ENCODE measurements at regions not wholly inside any gene's neighbourhood (a gene's known extent, or its start where the extent isn't known, plus 50 kb on each side); places are given as distances from the start of the nearest gene placed in this dataset.

- TF ChIP-seq MYC (IDR thresholded peaks at IDR 0.05; ENCODE audit: low read depth, low read length): no peak
- no peak for TF ChIP-seq CTCF (IDR thresholded peaks at IDR 0.05; ENCODE audit: low read depth, low read length)
- TF ChIP-seq MAX (IDR thresholded peaks at IDR 0.05; ENCODE audit: low read depth, low read length): no peak
- no peak for TF ChIP-seq POLR2A (IDR thresholded peaks at IDR 0.05; ENCODE audit: extremely low read depth, insufficient read length)
- H3K4me3 ChIP-seq (ENCODE audit: low read depth, low read length): no peak overlapping the region
- DNase-seq (ENCODE audit: low read depth): no peak
Measured at GRCh38 chr6:33955566-33955965, 151.8 kb upstream of the MLN start.

- no peak overlapping the region for H3K4me3 ChIP-seq (ENCODE audit: low read depth, low read length)
- TF ChIP-seq POLR2A (IDR thresholded peaks at IDR 0.05; ENCODE audit: extremely low read depth, insufficient read length): no peak
- TF ChIP-seq MAX (IDR thresholded peaks at IDR 0.05; ENCODE audit: low read depth, low read length): 0 out of 2 replicates have a peak, but pooled peaks have one; percentile 26
Measured at GRCh38 chr6:33954453-33954852, 150.7 kb upstream of the MLN start.

GRCh38 chr6:33953171-33953570 is 149.4 kb upstream of the MLN start:
- TF ChIP-seq MYC (IDR thresholded peaks at IDR 0.05; ENCODE audit: low read depth, low read length) (no peak), CTCF (IDR thresholded peaks at IDR 0.05; ENCODE audit: low read depth, low read length) (no peak), POLR2A (IDR thresholded peaks at IDR 0.05; ENCODE audit: extremely low read depth, insufficient read length) (no peak), MAX (IDR thresholded peaks at IDR 0.05; ENCODE audit: low read depth, low read length) (no peak)
- no peak overlapping the region for H3K4me3 ChIP-seq (ENCODE audit: low read depth, low read length)
- DNase-seq (ENCODE audit: low read depth): no peak

More at GRCh38 chr6:33954453-33954852, 150.7 kb upstream of the MLN start:
- DNase-seq (ENCODE audit: low read depth): peak; percentile 19

- H3K4me3 ChIP-seq (ENCODE audit: low read depth, low read length): no peak overlapping the region
- TF ChIP-seq POLR2A (IDR thresholded peaks at IDR 0.05; ENCODE audit: extremely low read depth, insufficient read length): no peak
- TF ChIP-seq MAX (IDR thresholded peaks at IDR 0.05; ENCODE audit: low read depth, low read length): no peak
- no peak for TF ChIP-seq CTCF (IDR thresholded peaks at IDR 0.05; ENCODE audit: low read depth, low read length)
- TF ChIP-seq MYC (IDR thresholded peaks at IDR 0.05; ENCODE audit: low read depth, low read length): no peak
- DNase-seq (ENCODE audit: low read depth): no peak
Measured at GRCh38 chr6:33952016-33952415, 148.2 kb upstream of the MLN start.

- no peak overlapping the region for H3K4me3 ChIP-seq (ENCODE audit: low read depth, low read length)
- no peak for DNase-seq (ENCODE audit: low read depth)
- TF ChIP-seq MAX (IDR thresholded peaks at IDR 0.05; ENCODE audit: low read depth, low read length) (no peak), MYC (IDR thresholded peaks at IDR 0.05; ENCODE audit: low read depth, low read length) (no peak), CTCF (IDR thresholded peaks at IDR 0.05; ENCODE audit: low read depth, low read length) (no peak), POLR2A (IDR thresholded peaks at IDR 0.05; ENCODE audit: extremely low read depth, insufficient read length) (no peak)
Measured at GRCh38 chr6:33950891-33951889, 147.4 kb upstream of the MLN start.

- no peak overlapping the region for H3K4me3 ChIP-seq (ENCODE audit: low read depth, low read length)
- TF ChIP-seq MYC (IDR thresholded peaks at IDR 0.05; ENCODE audit: low read depth, low read length): no peak
- TF ChIP-seq MAX (IDR thresholded peaks at IDR 0.05; ENCODE audit: low read depth, low read length): no peak
- no peak for TF ChIP-seq CTCF (IDR thresholded peaks at IDR 0.05; ENCODE audit: low read depth, low read length)
- TF ChIP-seq POLR2A (IDR thresholded peaks at IDR 0.05; ENCODE audit: extremely low read depth, insufficient read length): no peak
- no peak for DNase-seq (ENCODE audit: low read depth)
Measured at GRCh38 chr6:33950472-33950881, 146.7 kb upstream of the MLN start.

All from NB4 (cell line).